Fibroblast of pulmonary artery (primary cell): ENCODE measurements at regions not wholly inside any gene's neighbourhood (a gene's known extent, or its start where the extent isn't known, plus 50 kb on each side); places are given as distances from the start of the nearest gene placed in this dataset.

Source experiments
- DNase-seq: peaks from one replicate; pipeline ENCODE4 v3.0.0-alpha.2; 2010; ENCODE audit warnings: low read depth
- H3K4me3 ChIP-seq: replicated peaks from 2 replicates; pipeline ENCODE4 v1.5.1; 2011; ENCODE audit warnings: low read depth, mild to moderate bottlenecking, control low read depth, low read length, moderate library complexity
- CTCF ChIP-seq: IDR thresholded peaks from 2 replicates; pipeline ENCODE4 v1.5.1; 2011; ENCODE audit warnings: mild to moderate bottlenecking, control low read depth, low read length, inconsistent platforms; ENCODE audit errors: missing control alignments

GRCh38 chr7:81507221-81507620, 262.6 kb downstream of the HGF start:
- H3K4me3 ChIP-seq = no peak overlapping the region
- TF ChIP-seq CTCF = no peak
- DNase-seq = no peak

GRCh38 chr7:81506609-81507008, 263.2 kb downstream of the HGF start:
- H3K4me3 ChIP-seq = no peak overlapping the region
- no peak for DNase-seq
- TF ChIP-seq CTCF = no peak

- DNase-seq = no peak
- no peak for TF ChIP-seq CTCF
- no peak overlapping the region for H3K4me3 ChIP-seq
Observed at GRCh38 chr7:81503771-81504170, 266.1 kb downstream of the HGF start.

- DNase-seq = no peak
- H3K4me3 ChIP-seq = no peak overlapping the region
- no peak for TF ChIP-seq CTCF
Observed at GRCh38 chr7:81503336-81503735, 266.5 kb downstream of the HGF start.

GRCh38 chr7:81501220-81501619, 268.6 kb downstream of the HGF start:
- H3K4me3 ChIP-seq = no peak overlapping the region
- peak; percentile 52 for TF ChIP-seq CTCF
- peak; percentile 83 for DNase-seq

GRCh38 chr7:81500631-81501030, 269.2 kb downstream of the HGF start:
- TF ChIP-seq CTCF = no peak
- DNase-seq = no peak
- no peak overlapping the region for H3K4me3 ChIP-seq

- DNase-seq = peak; percentile 95
- H3K4me3 ChIP-seq = no peak overlapping the region
- TF ChIP-seq CTCF = peak; percentile 65
Observed at GRCh38 chr7:81499262-81500116, 270.4 kb downstream of the HGF start.
